Right lobe of liver (tissue), 4 donors: ENCODE measurements at regions not wholly inside any gene's neighbourhood (a gene's known extent, or its start where the extent isn't known, plus 50 kb on each side); places are given as distances from the start of the nearest gene placed in this dataset.

ENCODE experiments used
- CTCF ChIP-seq, 4 donors: fragments of 200-600 bp in 3 of 4; fragments of 450-650 bp in 1 of 4; IDR thresholded peaks; one replicate each; pipeline versions ENCODE4 v1.5.1 to v1.8.0; 2016 to 2022; ENCODE audit warnings: antibody characterized with exemption in 4 of 4, mild to moderate bottlenecking in 2 of 4
- POLR2A ChIP-seq: fragments of 450-650 bp; IDR thresholded peaks from one replicate; pipeline ENCODE4 v1.6.1; 2017; ENCODE audit warnings: antibody characterized with exemption, mild to moderate bottlenecking
- donor health status: DM: no; HTN: no; CAD: no.
- donor health status: DM: no; HTN: no; CAD: no.
- donor health status: DM: no; HTN: yes; CAD: no.

DNA sequence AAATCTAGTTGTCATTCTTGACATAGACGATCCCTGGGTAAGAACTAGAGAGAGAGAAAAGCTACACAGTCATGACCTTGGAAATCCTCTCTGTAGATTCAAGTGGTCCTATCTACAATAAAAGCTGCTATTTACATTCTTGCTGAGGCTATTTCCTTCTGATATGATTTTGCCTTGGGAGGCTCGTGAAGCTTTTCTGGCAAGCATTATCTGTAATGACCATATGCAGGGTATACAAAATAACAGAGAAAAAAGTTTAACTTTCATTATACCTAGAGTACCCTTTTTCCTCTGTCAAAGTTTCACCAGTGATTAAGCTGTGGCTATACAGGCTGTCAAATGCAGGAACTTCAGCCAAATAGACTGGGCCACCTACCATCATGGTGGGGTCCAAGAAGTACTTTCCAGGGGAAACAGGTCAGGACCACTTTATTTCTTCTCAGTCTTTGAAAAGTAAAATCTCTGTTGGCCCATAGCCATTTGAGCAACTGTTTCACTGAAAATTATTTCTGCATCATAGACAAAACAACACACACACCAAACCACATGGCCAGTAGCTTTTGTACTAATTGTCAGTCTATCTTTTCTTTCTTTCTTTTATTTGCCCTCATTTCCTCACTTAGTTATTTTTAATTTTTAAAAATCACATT lies 677.0 kb upstream of the ID4 start:
- TF ChIP-seq CTCF (IDR thresholded peaks at IDR 0.05) (no peak), POLR2A (no peak)
